Liver (tissue), 8 donors: ENCODE measurements at regions not wholly inside any gene's neighbourhood (a gene's known extent, or its start where the extent isn't known, plus 50 kb on each side); places are given as distances from the start of the nearest gene placed in this dataset.

Experiments used
- DNase-seq: peaks from one replicate; pipeline ENCODE4 v3.0.0-alpha.2; 2017; ENCODE audit warnings: low spot score
- H3K27ac ChIP-seq, 2 donors: one replicate each; pipeline ENCODE4 v1.7.0; 2013; ENCODE audit warnings: inconsistent platforms in 2 of 2, low read length in 2 of 2, control low read depth in 1 of 2, low read depth in 1 of 2, mild to moderate bottlenecking in 1 of 2
- H3K27me3 ChIP-seq, 4 donors: one replicate each; pipeline versions ENCODE4 v1.6.1 to v1.7.0; 2013; ENCODE audit warnings: low read length in 3 of 4, inconsistent platforms in 1 of 4, mild to moderate bottlenecking in 1 of 4, moderate library complexity in 1 of 4; ENCODE audit not compliant: control insufficient read depth in 4 of 4, insufficient read depth in 4 of 4
- H3K36me3 ChIP-seq, 4 donors: one replicate each; pipeline versions ENCODE4 v1.6.1 to v1.7.0; 2013; ENCODE audit warnings: low read length in 3 of 4, mild to moderate bottlenecking in 3 of 4, low read depth in 1 of 4, moderate library complexity in 1 of 4; ENCODE audit not compliant: control insufficient read depth in 4 of 4, insufficient read depth in 3 of 4
- H3K4me1 ChIP-seq, 4 donors: one replicate each; pipeline versions ENCODE4 v1.6.1 to v1.7.0; 2013; ENCODE audit warnings: low read length in 3 of 4, mild to moderate bottlenecking in 3 of 4, moderate library complexity in 1 of 4; ENCODE audit not compliant: control insufficient read depth in 4 of 4, insufficient read depth in 4 of 4
- H3K4me3 ChIP-seq, 3 donors: one replicate each; pipeline versions ENCODE4 v1.6.1 to v1.7.0; 2013; ENCODE audit warnings: low read length in 3 of 3, control low read depth in 1 of 3, low read depth in 1 of 3, mild to moderate bottlenecking in 1 of 3
- H3K9ac ChIP-seq, 2 donors: one replicate each; pipeline ENCODE4 v1.7.0; 2013; ENCODE audit warnings: low read length in 2 of 2, mild to moderate bottlenecking in 2 of 2, moderate library complexity in 2 of 2, control low read depth in 1 of 2, low read depth in 1 of 2
- H3K9me3 ChIP-seq, 4 donors: one replicate each; pipeline versions ENCODE4 v1.6.1 to v1.7.0; 2013; ENCODE audit warnings: low read length in 3 of 4; ENCODE audit not compliant: control insufficient read depth in 4 of 4
- ATF3 ChIP-seq: IDR thresholded peaks from 2 replicates; pipeline ENCODE4 v1.6.1; 2016; ENCODE audit warnings: antibody characterized with exemption
- CTCF ChIP-seq: fragments of 150-350 bp; IDR thresholded peaks from 2 replicates; pipeline ENCODE4 v1.5.1; 2017; ENCODE audit warnings: improper control_type of control experiment, low read depth, low read length; ENCODE audit not compliant: missing input control
- EGR1 ChIP-seq, 2 donors: IDR thresholded peaks; 2 replicates each; pipeline ENCODE4 v1.6.1; 2016 to 2018; ENCODE audit warnings: antibody characterized with exemption in 2 of 2, low read depth in 2 of 2
- FOXA1 ChIP-seq: IDR thresholded peaks from 2 replicates; pipeline ENCODE4 v1.6.1; 2016; ENCODE audit warnings: antibody characterized with exemption
- GABPA ChIP-seq, 2 donors: IDR thresholded peaks in 1 of 2; conservative IDR thresholded peaks in 1 of 2; 2 replicates each; pipeline ENCODE4 v1.6.1; 2016; ENCODE audit warnings: antibody characterized with exemption in 2 of 2, mild to moderate bottlenecking in 1 of 2, moderate library complexity in 1 of 2
- HNF4A ChIP-seq, 2 donors: conservative IDR thresholded peaks; 2 replicates each; pipeline ENCODE4 v1.6.1; 2016; ENCODE audit warnings: antibody characterized with exemption in 2 of 2, mild to moderate bottlenecking in 2 of 2
- HNF4G ChIP-seq: IDR thresholded peaks from 2 replicates; pipeline ENCODE4 v1.6.1; 2016; ENCODE audit warnings: antibody characterized with exemption
- JUND ChIP-seq, 2 donors: IDR thresholded peaks; 2 replicates each; pipeline ENCODE4 v1.6.1; 2016; ENCODE audit warnings: antibody characterized with exemption in 2 of 2
- MAX ChIP-seq: IDR thresholded peaks from 2 replicates; pipeline ENCODE4 v1.6.1; 2016; ENCODE audit warnings: antibody characterized with exemption
- NR2F2 ChIP-seq: IDR thresholded peaks from 2 replicates; pipeline ENCODE4 v1.6.1; 2016; ENCODE audit warnings: antibody characterized with exemption
- RAD21 ChIP-seq, 2 donors: IDR thresholded peaks; 2 replicates each; pipeline ENCODE4 v1.6.1; 2016; ENCODE audit warnings: antibody characterized with exemption in 2 of 2, mild to moderate bottlenecking in 2 of 2
- REST ChIP-seq: IDR thresholded peaks from 2 replicates; pipeline ENCODE4 v1.6.1; 2016; ENCODE audit warnings: antibody characterized with exemption, mild to moderate bottlenecking
- SP1 ChIP-seq: IDR thresholded peaks from 2 replicates; pipeline ENCODE4 v1.6.1; 2018; ENCODE audit warnings: antibody characterized with exemption, mild to moderate bottlenecking
- TAF1 ChIP-seq: conservative IDR thresholded peaks from 2 replicates; pipeline ENCODE4 v1.6.1; 2016; ENCODE audit warnings: antibody characterized with exemption, mild to moderate bottlenecking
- ZBTB33 ChIP-seq: IDR thresholded peaks from 2 replicates; pipeline ENCODE4 v1.6.1; 2016; ENCODE audit warnings: antibody characterized with exemption
- WGBS: extraction: QIAGEN DNeasy Blood & Tissue Kit; methylation state at CpG from one replicate; pipeline ENCODE4 v1.1.7; 2013; 5-methylcytosine and 5-hydroxymethylcytosine counted together
- donor health status: healthy.
- donor health status: healthy.
- donor health status: healthy.
- donor health status: healthy.
- donor health status: healthy.

- Histone ChIP-seq H3K4me1 (peaks cover 0 to 7% (median 2%) of the 10 kb centered on the region in 4 donors), H3K9me3 (no peaks in the 10 kb centered on the region), H3K4me3 (no peak overlapping the region), H3K36me3 (no peaks in the 10 kb centered on the region), H3K27ac (no peak overlapping the region), H3K27me3 (no peaks in the 10 kb centered on the region), H3K9ac (no peak overlapping the region)
- 58% methylated on average over 4 of the region's 4 CpGs for WGBS
- no peak for TF ChIP-seq ZBTB33
- TF ChIP-seq JUND (IDR thresholded peaks at IDR 0.05) = no peak
- TF ChIP-seq HNF4G = no peak
- TF ChIP-seq HNF4A (conservative IDR thresholded peaks at IDR 0.05) = no peak
- no peak for TF ChIP-seq MAX
- DNase-seq = peak; percentile 41
These were observed 479.3 kb downstream of the ARHGEF28 start for GRCh38 chr5:74105126-74105780.

- 89% methylated on average over 15 of the region's 15 CpGs for WGBS
- H3K4me1 ChIP-seq = peaks cover 0 to 9% (median 2%) of the 10 kb centered on the region in 4 donors
- no peak overlapping the region for H3K4me3 ChIP-seq
- TF ChIP-seq HNF4A (conservative IDR thresholded peaks at IDR 0.05) (no peak), SP1 (no peak), TAF1 (no peak), MAX (no peak), ATF3 (no peak), JUND (IDR thresholded peaks at IDR 0.05) (no peak), ZBTB33 (no peak), CTCF (no peak), EGR1 (IDR thresholded peaks at IDR 0.05; ENCODE audit: low read depth in 2 of 2) (no peak), NR2F2 (no peak), RAD21 (IDR thresholded peaks at IDR 0.05) (no peak), REST (no peak), FOXA1 (no peak), GABPA (IDR thresholded peaks at IDR 0.05 in 1 of 2, conservative IDR thresholded peaks at IDR 0.05 in 1 of 2) (no peak)
- H3K27me3 ChIP-seq = no peaks in the 10 kb centered on the region
- H3K9me3 ChIP-seq = peaks cover 0 to 8% (median 3%) of the 10 kb centered on the region in 4 donors
- no peak for DNase-seq
- H3K27ac ChIP-seq = no peak overlapping the region
- no peak overlapping the region for H3K9ac ChIP-seq
- no peaks in the 10 kb centered on the region for H3K36me3 ChIP-seq
These were observed 477.4 kb downstream of the ARHGEF28 start for GRCh38 chr5:74103131-74104023.
